SH-SY5Y (cell line): ENCODE measurements at regions not wholly inside any gene's neighbourhood (a gene's known extent, or its start where the extent isn't known, plus 50 kb on each side); places are given as distances from the start of the nearest gene placed in this dataset.

Experiments used
- GATA2 ChIP-seq: IDR thresholded peaks from 2 replicates; pipeline ENCODE4 v1.6.1; 2011; ENCODE audit warnings: mild to moderate bottlenecking, low read depth, low read length
- GATA3 ChIP-seq: IDR thresholded peaks from 2 replicates; pipeline ENCODE4 v1.6.1; 2011; ENCODE audit warnings: low read depth, mild to moderate bottlenecking, low read length, moderate library complexity

DNA sequence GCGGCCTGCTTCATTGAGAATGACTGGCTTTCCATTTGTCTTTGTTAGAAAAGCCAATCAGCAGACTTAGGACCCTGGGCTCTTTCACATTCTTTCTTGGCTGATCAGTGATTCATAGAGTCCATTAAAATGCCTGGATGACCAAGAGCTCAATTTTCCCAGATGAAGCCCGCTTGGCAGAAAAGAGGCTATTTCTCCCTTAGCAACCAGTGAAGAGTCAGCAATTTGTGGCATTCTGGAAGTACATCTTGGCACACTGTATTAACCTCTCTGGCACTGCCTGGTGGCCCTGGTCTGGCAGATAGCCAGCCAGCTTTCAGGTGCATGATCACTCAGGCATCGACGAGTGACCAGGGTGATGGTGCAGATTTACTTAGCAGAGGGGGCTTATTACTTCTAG lies 145.7 kb upstream of the PLAAT1 start:
- TF ChIP-seq GATA2 (no peak), GATA3 (no peak)
